Thyroid gland (tissue), 4 donors: ENCODE measurements at regions not wholly inside any gene's neighbourhood (a gene's known extent, or its start where the extent isn't known, plus 50 kb on each side); places are given as distances from the start of the nearest gene placed in this dataset.

Experiments used
- CTCF ChIP-seq, 6 experiments: fragments of 200-600 bp in 3 of 6; fragments of 450-650 bp in 3 of 6; sonication (generic) in 3 of 6; IDR thresholded peaks; one replicate each; pipeline ENCODE4 v1.5.1; 2016 to 2019; ENCODE audit warnings: antibody characterized with exemption in 6 of 6, mild to moderate bottlenecking in 2 of 6, inconsistent platforms in 1 of 6, moderate library complexity in 1 of 6
- POLR2A ChIP-seq, 2 donors: fragments of 450-650 bp; IDR thresholded peaks; one replicate each; pipeline ENCODE4 v1.6.1; 2017; ENCODE audit warnings: antibody characterized with exemption in 2 of 2, mild to moderate bottlenecking in 2 of 2, moderate library complexity in 1 of 2

GRCh38 chr2:217593732-217594131 is 409.1 kb downstream of the TNS1 start:
- no peak for TF ChIP-seq CTCF (IDR thresholded peaks at IDR 0.05)
- no peak for TF ChIP-seq POLR2A (IDR thresholded peaks at IDR 0.05)
